GM12801 (cell line): ENCODE measurements at regions not wholly inside any gene's neighbourhood (a gene's known extent, or its start where the extent isn't known, plus 50 kb on each side); places are given as distances from the start of the nearest gene placed in this dataset.

Experiments
- CTCF ChIP-seq: IDR thresholded peaks from one replicate; pipeline ENCODE4 v1.5.1; 2011; ENCODE audit warnings: control low read depth; ENCODE audit not compliant: insufficient read length; ENCODE audit errors: extremely low read depth

GRCh38 chr13:40252676-40253075, 413.8 kb downstream of the FOXO1 start:
- TF ChIP-seq CTCF: no peak

GRCh38 chr13:40254394-40254793, 412.0 kb downstream of the FOXO1 start:
- no peak for TF ChIP-seq CTCF

GRCh38 chr13:40255551-40255950, 410.9 kb downstream of the FOXO1 start:
- TF ChIP-seq CTCF: no peak

GRCh38 chr13:40259899-40260298, 406.5 kb downstream of the FOXO1 start:
- TF ChIP-seq CTCF: no peak

- TF ChIP-seq CTCF: no peak
Observed at GRCh38 chr13:40261336-40261735, 405.1 kb downstream of the FOXO1 start.

GRCh38 chr13:40261947-40262346, 404.5 kb downstream of the FOXO1 start:
- no peak for TF ChIP-seq CTCF

GRCh38 chr13:40269086-40269485, 397.4 kb downstream of the FOXO1 start:
- TF ChIP-seq CTCF: no peak

GRCh38 chr13:40270726-40271125, 395.7 kb downstream of the FOXO1 start:
- TF ChIP-seq CTCF: no peak
